HepG2 (cell line): ENCODE measurements at regions not wholly inside any gene's neighbourhood (a gene's known extent, or its start where the extent isn't known, plus 50 kb on each side); places are given as distances from the start of the nearest gene placed in this dataset.

Source experiments
- ATAC-seq: fragments of 200-7000 bp; cut with Tn5 transposase; 3 replicates; pipeline ENCODE4 v1.9.1; 2020; ENCODE audit warnings: mild to moderate bottlenecking, moderate library complexity
- BruUV-seq: library from RNA; stranded (reverse); fragments of 400-500 nt; replicated peaks from 2 replicates; lab custom pipeline; 2021; lab: Mats Ljungman, UMichigan
- CTCF ChIA-PET: fragments of 300-600 bp; formaldehyde crosslinking; extraction: SDS; loops from one replicate; lab custom pipeline; 2021; ENCODE audit warnings: low total read pairs, inconsistent platforms, low intra/inter-chr PET ratio; lab: Yijun Ruan, JAX
- POLR2A ChIA-PET: fragments of 350-600 bp; sonication (Branson Sonifier 250); formaldehyde crosslinking; loops from one replicate; lab custom pipeline; 2020; ENCODE audit warnings: antibody characterized with exemption, inconsistent platforms; lab: Yijun Ruan, JAX
- DNase-seq: peaks from one replicate; pipeline ENCODE4 v3.0.0-alpha.2; 2015; ENCODE audit warnings: low spot score
- FAIRE-seq: peaks from 3 replicates; lab custom pipeline; 2011; peaks lifted over from hg19 to GRCh38; lab: Jason Lieb, UNC
- H2AFZ ChIP-seq: one replicate; pipeline ENCODE4 v1.6.1; 2011; ENCODE audit warnings: low read length, inconsistent platforms
- H3K27ac ChIP-seq: fragments of 300-600 bp; 3 replicates; pipeline ENCODE4 v1.8.0; 2011; ENCODE audit warnings: mixed run types, mild to moderate bottlenecking, mixed read lengths, low read length, inconsistent platforms; ENCODE audit not compliant: insufficient read depth; ENCODE audit errors: extremely low read length
- H3K27me3 ChIP-seq, 2 experiments: fragments of 200-600 bp in 1 of 2; 2 replicates in 1 of 2; 3 replicates in 1 of 2; pipeline versions ENCODE4 v1.6.0 to v1.8.0; 2011; ENCODE audit warnings: low read length in 2 of 2, mild to moderate bottlenecking in 2 of 2, moderate library complexity in 2 of 2, inconsistent platforms in 1 of 2; ENCODE audit not compliant: insufficient read depth in 2 of 2, control insufficient read depth in 1 of 2
- H3K36me3 ChIP-seq, 2 experiments: fragments of 200-600 bp in 1 of 2; replicated peaks in 1 of 2; 2 replicates in 1 of 2; 3 replicates in 1 of 2; pipeline versions ENCODE4 v1.5.1 to v1.8.0; 2011; ENCODE audit warnings: low read length in 2 of 2, inconsistent platforms in 1 of 2; ENCODE audit not compliant: insufficient read depth in 2 of 2, control insufficient read depth in 1 of 2
- H3K4me1 ChIP-seq: 2 replicates; pipeline ENCODE4 v1.5.1; 2012; ENCODE audit warnings: low read length, inconsistent platforms; ENCODE audit not compliant: insufficient read depth
- H3K4me2 ChIP-seq: 2 replicates; pipeline ENCODE4 v1.6.0; 2011; ENCODE audit warnings: low read depth, low read length, inconsistent platforms
- H3K4me3 ChIP-seq, 3 experiments: fragments of 200-600 bp in 1 of 3; sonication (generic), shearing (Covaris generic) in 1 of 3; replicated peaks in 1 of 3; 2 replicates each; pipeline ENCODE4 v1.5.1; 2011 to 2016; ENCODE audit warnings: low read length in 3 of 3, inconsistent platforms in 2 of 3, low read depth in 2 of 3, mild to moderate bottlenecking in 2 of 3, control low read depth in 1 of 3, mixed read lengths in 1 of 3; ENCODE audit not compliant: insufficient read depth in 1 of 3
- H3K79me2 ChIP-seq: one replicate; pipeline ENCODE4 v1.6.1; 2011; ENCODE audit warnings: low read length, inconsistent platforms; ENCODE audit not compliant: insufficient read depth
- H3K9ac ChIP-seq: 2 replicates; pipeline ENCODE4 v1.6.0; 2011; ENCODE audit warnings: mild to moderate bottlenecking, low read depth, low read length, inconsistent platforms; ENCODE audit not compliant: insufficient read depth
- H3K9me3 ChIP-seq: 2 replicates; pipeline ENCODE4 v1.5.1; 2012; ENCODE audit warnings: mild to moderate bottlenecking, low read length
- H4K20me1 ChIP-seq: 2 replicates; pipeline ENCODE4 v1.6.0; 2011; ENCODE audit warnings: inconsistent platforms, mild to moderate bottlenecking, low read length, moderate library complexity; ENCODE audit not compliant: insufficient read depth
- ARID2 ChIP-seq: sonication (generic); formaldehyde crosslinking; IDR thresholded peaks from 2 replicates; pipeline ENCODE4 v1.8.1; 2022; ENCODE audit warnings: mild to moderate bottlenecking, missing genetic modification reagents, borderline replicate concordance
- MED1 ChIP-seq: sonication (generic); formaldehyde crosslinking; IDR thresholded peaks from 2 replicates; pipeline ENCODE4 v1.4.0; 2020; ENCODE audit warnings: missing genetic modification reagents
- MTA1 ChIP-seq: sonication (generic); formaldehyde crosslinking; IDR thresholded peaks from 2 replicates; pipeline ENCODE4 v1.4.0; 2020; ENCODE audit warnings: missing genetic modification reagents, mild to moderate bottlenecking, borderline replicate concordance
- PHB2 ChIP-seq: fragments of 450-650 bp; IDR thresholded peaks from 2 replicates; pipeline ENCODE4 v1.6.1; 2018; ENCODE audit not compliant: partially characterized antibody
- SP5 ChIP-seq: IDR thresholded peaks from 2 replicates; pipeline ENCODE4 v1.6.1; 2016; ENCODE audit warnings: low read depth, borderline replicate concordance
- STAT5B ChIP-seq: sonication (generic); formaldehyde crosslinking; IDR thresholded peaks from 2 replicates; pipeline ENCODE4 v1.4.0; 2020; ENCODE audit warnings: missing genetic modification reagents
- WIZ ChIP-seq: sonication (generic); formaldehyde crosslinking; IDR thresholded peaks from 2 replicates; pipeline ENCODE4 v1.5.1; 2020; ENCODE audit warnings: mild to moderate bottlenecking, missing genetic modification reagents
- ZBTB3 ChIP-seq: sonication (generic); formaldehyde crosslinking; IDR thresholded peaks from 2 replicates; pipeline ENCODE4 v1.4.0; 2020; ENCODE audit warnings: low read depth, mild to moderate bottlenecking, moderate library complexity, missing genetic modification reagents, borderline replicate concordance
- ZFX ChIP-seq: sonication (generic); formaldehyde crosslinking; IDR thresholded peaks from 2 replicates; pipeline ENCODE4 v1.4.0; 2020; ENCODE audit warnings: mild to moderate bottlenecking, low read depth, missing genetic modification reagents, moderate library complexity
- ZNF30 ChIP-seq: sonication (generic); formaldehyde crosslinking; IDR thresholded peaks from 2 replicates; pipeline ENCODE4 v1.5.0; 2020; ENCODE audit warnings: mild to moderate bottlenecking, missing genetic modification reagents
- ZNF615 ChIP-seq: sonication (generic); formaldehyde crosslinking; IDR thresholded peaks from 2 replicates; pipeline ENCODE4 v1.5.0; 2020; ENCODE audit warnings: mild to moderate bottlenecking, missing genetic modification reagents, borderline replicate concordance
- ZNF766 ChIP-seq: sonication (generic); formaldehyde crosslinking; IDR thresholded peaks from 2 replicates; pipeline ENCODE4 v1.5.0; 2020; ENCODE audit warnings: missing genetic modification reagents, borderline replicate concordance
- ZNF780A ChIP-seq: sonication (generic); formaldehyde crosslinking; IDR thresholded peaks from 2 replicates; pipeline ENCODE4 v1.8.0; 2022; ENCODE audit warnings: mild to moderate bottlenecking, missing genetic modification reagents, moderate library complexity
- in situ Hi-C: cut with HindIII; loops from 2 replicates; pipeline ENCODE4 v1.10.0; 2017; ENCODE audit warnings: low pct_unique_long_range_greater_than_20kb; ENCODE audit not compliant: extremely low pct_ligation_motif_present
- intact Hi-C: fragments of 100-400 bp; cut with micrococcal nuclease; formaldehyde crosslinking; loops from one replicate; pipeline ENCODE4 v1.10.0; 2022; ENCODE audit not compliant: unreplicated experiment
- TF ChIP-seq, protein P1 (sequence below): sonication (generic); formaldehyde crosslinking; IDR thresholded peaks from 2 replicates; pipeline ENCODE4 v1.5.0; 2020; ENCODE audit warnings: missing genetic modification reagents, mild to moderate bottlenecking, borderline replicate concordance
- TF ChIP-seq, protein P2 (sequence below): sonication (generic); formaldehyde crosslinking; IDR thresholded peaks from 2 replicates; pipeline ENCODE4 v1.4.0; 2020; ENCODE audit warnings: missing genetic modification reagents, borderline replicate concordance
- TF ChIP-seq, protein P3 (sequence below): sonication (generic); formaldehyde crosslinking; IDR thresholded peaks from 2 replicates; pipeline ENCODE4 v1.9.0; 2021; ENCODE audit warnings: mild to moderate bottlenecking, missing genetic modification reagents

DNA sequence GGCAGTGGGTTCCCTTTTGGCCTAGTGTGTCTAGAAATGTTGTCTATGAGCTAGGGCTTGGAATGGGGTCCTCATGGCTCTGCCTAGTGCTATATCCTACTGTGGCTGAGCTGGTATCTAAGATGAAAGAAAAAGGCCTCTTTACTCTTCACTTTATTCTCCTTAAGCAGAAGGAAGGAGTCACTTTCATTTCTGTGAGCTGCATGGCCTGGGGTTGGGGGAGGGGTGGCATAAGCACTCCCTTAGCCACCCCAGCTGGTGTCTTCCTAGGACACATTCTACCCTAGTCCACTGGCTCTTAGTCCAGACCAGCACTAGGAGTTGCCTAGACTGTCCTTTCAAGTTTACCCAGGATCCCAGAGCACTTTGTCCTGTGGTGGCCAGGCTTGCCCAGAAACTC is 1148.9 kb upstream of the CNTN5 start:
- intact Hi-C loops: no loop called here
- no peak overlapping the region for H3K4me3 ChIP-seq
- no peak overlapping the region for H2AFZ ChIP-seq
- peaks cover 11% of the 10 kb centered on the region for H3K9me3 ChIP-seq
- H3K27ac ChIP-seq: no peak overlapping the region
- H3K4me2 ChIP-seq: no peak overlapping the region
- no peak for ATAC-seq
- H3K27me3 ChIP-seq: no peaks in the 10 kb centered on the region
- DNase-seq: no peak
- H3K9ac ChIP-seq: no peak overlapping the region
- no peaks in the 10 kb centered on the region for H3K79me2 ChIP-seq
- ChIA-PET POLR2A (no interaction called here), CTCF (no interaction called here)
- in situ Hi-C loops: no loop called here
- H3K4me1 ChIP-seq: no peaks in the 10 kb centered on the region
- no peaks in the 10 kb centered on the region for H3K36me3 ChIP-seq
- FAIRE-seq: no peak
- no peaks in the 10 kb centered on the region for H4K20me1 ChIP-seq
- no TSS peak for BruUV-seq
- TF ChIP-seq, protein P1, sequence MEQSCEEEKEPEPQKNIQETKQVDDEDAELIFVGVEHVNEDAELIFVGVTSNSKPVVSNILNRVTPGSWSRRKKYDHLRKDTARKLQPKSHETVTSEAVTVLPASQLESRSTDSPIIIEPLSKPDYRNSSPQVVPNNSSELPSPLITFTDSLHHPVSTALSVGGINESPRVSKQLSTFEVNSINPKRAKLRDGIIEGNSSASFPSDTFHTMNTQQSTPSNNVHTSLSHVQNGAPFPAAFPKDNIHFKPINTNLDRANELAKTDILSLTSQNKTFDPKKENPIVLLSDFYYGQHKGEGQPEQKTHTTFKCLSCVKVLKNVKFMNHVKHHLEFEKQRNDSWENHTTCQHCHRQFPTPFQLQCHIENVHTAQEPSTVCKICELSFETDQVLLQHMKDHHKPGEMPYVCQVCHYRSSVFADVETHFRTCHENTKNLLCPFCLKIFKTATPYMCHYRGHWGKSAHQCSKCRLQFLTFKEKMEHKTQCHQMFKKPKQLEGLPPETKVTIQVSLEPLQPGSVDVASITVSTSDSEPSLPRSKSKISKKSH (CRISPR knock-in tag): no peak
- TF ChIP-seq STAT5B (no peak), ARID2 (no peak), ZBTB3 (CRISPR knock-in tag) (no peak), SP5 (CRISPR knock-in tag) (no peak), ZNF30 (CRISPR knock-in tag) (no peak), ZFX (CRISPR knock-in tag) (no peak), PHB2 (no peak), ZNF766 (CRISPR knock-in tag) (no peak), MTA1 (CRISPR knock-in tag) (no peak), MED1 (CRISPR knock-in tag) (no peak), ZNF780A (no peak), ZNF615 (CRISPR knock-in tag) (no peak), WIZ (CRISPR knock-in tag) (no peak)
- TF ChIP-seq, protein P2, sequence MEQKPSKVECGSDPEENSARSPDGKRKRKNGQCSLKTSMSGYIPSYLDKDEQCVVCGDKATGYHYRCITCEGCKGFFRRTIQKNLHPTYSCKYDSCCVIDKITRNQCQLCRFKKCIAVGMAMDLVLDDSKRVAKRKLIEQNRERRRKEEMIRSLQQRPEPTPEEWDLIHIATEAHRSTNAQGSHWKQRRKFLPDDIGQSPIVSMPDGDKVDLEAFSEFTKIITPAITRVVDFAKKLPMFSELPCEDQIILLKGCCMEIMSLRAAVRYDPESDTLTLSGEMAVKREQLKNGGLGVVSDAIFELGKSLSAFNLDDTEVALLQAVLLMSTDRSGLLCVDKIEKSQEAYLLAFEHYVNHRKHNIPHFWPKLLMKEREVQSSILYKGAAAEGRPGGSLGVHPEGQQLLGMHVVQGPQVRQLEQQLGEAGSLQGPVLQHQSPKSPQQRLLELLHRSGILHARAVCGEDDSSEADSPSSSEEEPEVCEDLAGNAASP: no peak
- TF ChIP-seq, protein P3, sequence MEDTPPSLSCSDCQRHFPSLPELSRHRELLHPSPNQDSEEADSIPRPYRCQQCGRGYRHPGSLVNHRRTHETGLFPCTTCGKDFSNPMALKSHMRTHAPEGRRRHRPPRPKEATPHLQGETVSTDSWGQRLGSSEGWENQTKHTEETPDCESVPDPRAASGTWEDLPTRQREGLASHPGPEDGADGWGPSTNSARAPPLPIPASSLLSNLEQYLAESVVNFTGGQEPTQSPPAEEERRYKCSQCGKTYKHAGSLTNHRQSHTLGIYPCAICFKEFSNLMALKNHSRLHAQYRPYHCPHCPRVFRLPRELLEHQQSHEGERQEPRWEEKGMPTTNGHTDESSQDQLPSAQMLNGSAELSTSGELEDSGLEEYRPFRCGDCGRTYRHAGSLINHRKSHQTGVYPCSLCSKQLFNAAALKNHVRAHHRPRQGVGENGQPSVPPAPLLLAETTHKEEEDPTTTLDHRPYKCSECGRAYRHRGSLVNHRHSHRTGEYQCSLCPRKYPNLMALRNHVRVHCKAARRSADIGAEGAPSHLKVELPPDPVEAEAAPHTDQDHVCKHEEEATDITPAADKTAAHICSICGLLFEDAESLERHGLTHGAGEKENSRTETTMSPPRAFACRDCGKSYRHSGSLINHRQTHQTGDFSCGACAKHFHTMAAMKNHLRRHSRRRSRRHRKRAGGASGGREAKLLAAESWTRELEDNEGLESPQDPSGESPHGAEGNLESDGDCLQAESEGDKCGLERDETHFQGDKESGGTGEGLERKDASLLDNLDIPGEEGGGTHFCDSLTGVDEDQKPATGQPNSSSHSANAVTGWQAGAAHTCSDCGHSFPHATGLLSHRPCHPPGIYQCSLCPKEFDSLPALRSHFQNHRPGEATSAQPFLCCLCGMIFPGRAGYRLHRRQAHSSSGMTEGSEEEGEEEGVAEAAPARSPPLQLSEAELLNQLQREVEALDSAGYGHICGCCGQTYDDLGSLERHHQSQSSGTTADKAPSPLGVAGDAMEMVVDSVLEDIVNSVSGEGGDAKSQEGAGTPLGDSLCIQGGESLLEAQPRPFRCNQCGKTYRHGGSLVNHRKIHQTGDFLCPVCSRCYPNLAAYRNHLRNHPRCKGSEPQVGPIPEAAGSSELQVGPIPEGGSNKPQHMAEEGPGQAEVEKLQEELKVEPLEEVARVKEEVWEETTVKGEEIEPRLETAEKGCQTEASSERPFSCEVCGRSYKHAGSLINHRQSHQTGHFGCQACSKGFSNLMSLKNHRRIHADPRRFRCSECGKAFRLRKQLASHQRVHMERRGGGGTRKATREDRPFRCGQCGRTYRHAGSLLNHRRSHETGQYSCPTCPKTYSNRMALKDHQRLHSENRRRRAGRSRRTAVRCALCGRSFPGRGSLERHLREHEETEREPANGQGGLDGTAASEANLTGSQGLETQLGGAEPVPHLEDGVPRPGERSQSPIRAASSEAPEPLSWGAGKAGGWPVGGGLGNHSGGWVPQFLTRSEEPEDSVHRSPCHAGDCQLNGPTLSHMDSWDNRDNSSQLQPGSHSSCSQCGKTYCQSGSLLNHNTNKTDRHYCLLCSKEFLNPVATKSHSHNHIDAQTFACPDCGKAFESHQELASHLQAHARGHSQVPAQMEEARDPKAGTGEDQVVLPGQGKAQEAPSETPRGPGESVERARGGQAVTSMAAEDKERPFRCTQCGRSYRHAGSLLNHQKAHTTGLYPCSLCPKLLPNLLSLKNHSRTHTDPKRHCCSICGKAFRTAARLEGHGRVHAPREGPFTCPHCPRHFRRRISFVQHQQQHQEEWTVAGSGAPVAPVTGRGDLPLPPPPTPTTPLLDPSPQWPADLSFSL (CRISPR knock-in tag): no peak
